ENCODE measurements at regions not wholly inside any gene's neighbourhood (a gene's known extent, or its start where the extent isn't known, plus 50 kb on each side); places are given as distances from the start of the nearest gene placed in this dataset.

DNA sequence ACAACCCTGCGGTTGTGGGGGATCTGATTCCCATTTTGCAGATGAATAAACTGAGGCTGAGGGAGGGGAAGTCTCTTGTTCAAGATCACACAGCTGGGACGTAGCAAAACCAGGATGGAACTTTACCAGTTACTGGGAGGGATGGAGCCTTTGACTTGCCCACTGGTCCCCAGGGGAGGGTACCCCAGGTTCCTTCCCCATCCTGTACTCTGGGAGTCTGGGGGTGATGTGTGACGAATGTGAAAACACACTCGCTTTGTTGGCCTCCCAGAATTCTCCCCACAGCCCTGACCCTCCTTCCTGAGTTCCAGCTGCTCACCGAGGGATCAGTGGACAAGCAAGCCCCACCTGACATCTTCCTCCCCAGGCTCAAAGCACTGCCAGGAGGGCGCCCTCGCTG, 135.1 kb downstream of the NSG2 start:
- H3K23ac ChIP-seq (ENCODE audit: insufficient read length) = no peak overlapping the region
- H3K23me2 ChIP-seq (ENCODE audit: low read depth, low read length) = no peaks in the 10 kb centered on the region
- H3K79me2 ChIP-seq (ENCODE audit: control insufficient read depth in 1 of 2, insufficient read depth in 2 of 2, low read length in 2 of 2) = no peaks in the 10 kb centered on the region
- no peak overlapping the region for H4K5ac ChIP-seq (ENCODE audit: insufficient read length, low read depth, low read length)
- no peak overlapping the region for H3K4me2 ChIP-seq (ENCODE audit: insufficient read depth in 1 of 2, low read depth in 2 of 2, low read length in 2 of 2)
- DNase-seq (ENCODE audit: low read depth in 1 of 2, low spot score in 2 of 2) (no peak), FAIRE-seq (no peak)
- no peak overlapping the region for H3K27ac ChIP-seq (ENCODE audit: low read depth, low read length)
- no peaks in the 10 kb centered on the region for H3K27me3 ChIP-seq (replicated peaks in 1 of 4; ENCODE audit: control insufficient read depth in 3 of 4, extremely low read depth in 1 of 4, insufficient read depth in 3 of 4, low read length in 3 of 4)
- no peak overlapping the region for H3K18ac ChIP-seq (ENCODE audit: extremely low read depth, low read length)
- H3K4me3 ChIP-seq (ENCODE audit: extremely low read depth in 1 of 4, insufficient read depth in 2 of 4, low read depth in 3 of 4, low read length in 4 of 4) = no peak overlapping the region
- peaks cover 0 to 4% (median under 1%) of the 10 kb centered on the region in 4 experiments; a peak in 3 of 7 replicates for H3K4me1 ChIP-seq (replicated peaks in 1 of 4; ENCODE audit: control insufficient read depth in 3 of 4, insufficient read depth in 4 of 4, low read length in 3 of 4)
- no peak overlapping the region for H2BK20ac ChIP-seq (ENCODE audit: low read length)
- H3K79me1 ChIP-seq (ENCODE audit: low read depth, low read length) = no peaks in the 10 kb centered on the region
- POLR2A ChIA-PET (ENCODE audit: partially characterized antibody) = no interaction called here
- no peak overlapping the region for H3K9ac ChIP-seq (replicated peaks in 1 of 4; ENCODE audit: extremely low read depth in 1 of 4, low read depth in 3 of 4, low read length in 3 of 4)
- CTCF ChIA-PET (ENCODE audit: partially characterized antibody) = interaction anchor here (1.0 kb wide), 1 partner anchor 45 kb away, joined by 3 read pairs; no protein-coding TSS in a partner anchor
- no peak overlapping the region; the same call in 1 of the 2 replicates for H4K8ac ChIP-seq (ENCODE audit: extremely low read depth, insufficient read depth, low read length)
- no peak overlapping the region for H2BK12ac ChIP-seq (ENCODE audit: low read depth, low read length)
- no peak overlapping the region for H4K91ac ChIP-seq (replicated peaks; ENCODE audit: insufficient read length, low read length)
- no peak overlapping the region for H3K4ac ChIP-seq (replicated peaks; ENCODE audit: insufficient read length, low read depth, low read length)
- H2BK15ac ChIP-seq (ENCODE audit: low read length) = no peak overlapping the region
- WGBS, 2 experiments (ENCODE audit: extremely low coverage in 1 of 2, insufficient coverage in 1 of 2, insufficient read length in 1 of 2, insufficient replicate concordance in 2 of 2, low coverage in 1 of 2, low lambda C conversion rate in 2 of 2, missing lambda C conversion rate in 1 of 2) = 89% methylated on average over 7 of the region's 7 CpGs; no CpG with 5 or more reads in 1 of the 2 experiments
- H3K36me3 ChIP-seq (ENCODE audit: control insufficient read depth in 2 of 4, insufficient read depth in 4 of 4, low read length in 3 of 4) = no peaks in the 10 kb centered on the region
- H2AK5ac ChIP-seq (ENCODE audit: low read depth, low read length) = no peak overlapping the region
- H2BK120ac ChIP-seq (replicated peaks; ENCODE audit: low read depth, low read length) = no peak overlapping the region
- no peak overlapping the region for H3K14ac ChIP-seq (ENCODE audit: insufficient read length)
- H3K9me3 ChIP-seq (ENCODE audit: insufficient read depth in 2 of 2, low read depth in 1 of 2, low read length in 1 of 2) = no peaks in the 10 kb centered on the region
- H4K20me1 ChIP-seq (replicated peaks in 1 of 2; ENCODE audit: control insufficient read depth in 1 of 2, insufficient read depth in 2 of 2, low read length in 2 of 2) = no peaks in the 10 kb centered on the region
- no peak overlapping the region for H3K56ac ChIP-seq (replicated peaks; ENCODE audit: insufficient read length, low read depth, low read length)
- no peak overlapping the region for H2BK5ac ChIP-seq (ENCODE audit: low read depth, low read length)
- TF ChIP-seq SP2 (IDR thresholded peaks at IDR 0.05; ENCODE audit: low read length) (no peak), MAFK (IDR thresholded peaks at IDR 0.05; ENCODE audit: low read depth, low read length) (no peak), TBP (IDR thresholded peaks at IDR 0.05; ENCODE audit: low read depth, low read length) (no peak), POU5F1 (IDR thresholded peaks at IDR 0.05; ENCODE audit: low read depth, low read length) (no peak), KDM1A (IDR thresholded peaks at IDR 0.05; ENCODE audit: borderline replicate concordance, low read length) (peak; percentile 42; the same call in 1 of the 2 replicates)
- H2AFZ ChIP-seq (ENCODE audit: low read length) = no peak overlapping the region
